DND-41 (cell line): ENCODE measurements at regions not wholly inside any gene's neighbourhood (a gene's known extent, or its start where the extent isn't known, plus 50 kb on each side); places are given as distances from the start of the nearest gene placed in this dataset.
A peak's percentile ranks its signal among the peaks of the same experiment; 100 is the strongest.

Experiments
- CTCF ChIP-seq: IDR thresholded peaks from 2 replicates; pipeline ENCODE4 v1.5.1; 2012; ENCODE audit warnings: borderline replicate concordance, low read length, moderate library complexity, mild to moderate bottlenecking; ENCODE audit not compliant: poor library complexity, severe bottlenecking; ENCODE audit errors: extremely low read depth
- EZH2 ChIP-seq: IDR thresholded peaks from 3 replicates; pipeline ENCODE4 v1.6.1; 2012; ENCODE audit warnings: borderline replicate concordance, low read depth, mild to moderate bottlenecking, moderate library complexity, low read length, inconsistent platforms; ENCODE audit not compliant: severe bottlenecking

- TF ChIP-seq CTCF: peak; percentile 56
- TF ChIP-seq EZH2: no peak
These were observed 67.8 kb upstream of the NXPH1 start for GRCh38 chr7:8365499-8366110.
